Spleen (tissue), 11 donors: ENCODE measurements at regions not wholly inside any gene's neighbourhood (a gene's known extent, or its start where the extent isn't known, plus 50 kb on each side); places are given as distances from the start of the nearest gene placed in this dataset.

Experiments
- DNase-seq: peaks from one replicate; pipeline ENCODE4 v3.0.0-alpha.2; 2020
- H3K27ac ChIP-seq, 8 donors: fragments of 200-600 bp; sonication (generic) in 7 of 8; 1 replicate in 4 of 8; 2 replicates in 4 of 8; pipeline versions ENCODE4 v1.5.0 to v1.8.0; 2016 to 2021; ENCODE audit warnings: inconsistent platforms in 4 of 8, mild to moderate bottlenecking in 4 of 8, moderate library complexity in 1 of 8
- H3K27me3 ChIP-seq, 7 donors: fragments of 200-600 bp; sonication (generic) in 6 of 7; replicated peaks in 1 of 7; 1 replicate in 4 of 7; 2 replicates in 3 of 7; pipeline versions ENCODE4 v1.5.0 to v1.8.0; 2016 to 2021; ENCODE audit warnings: inconsistent platforms in 3 of 7, mild to moderate bottlenecking in 1 of 7
- H3K36me3 ChIP-seq, 6 donors: fragments of 200-600 bp; sonication (generic) in 5 of 6; 1 replicate in 4 of 6; 2 replicates in 2 of 6; pipeline versions ENCODE4 v1.5.0 to v1.8.0; 2016 to 2021; ENCODE audit warnings: inconsistent platforms in 2 of 6
- H3K4me1 ChIP-seq, 6 donors: fragments of 200-600 bp; sonication (generic) in 5 of 6; 1 replicate in 3 of 6; 2 replicates in 3 of 6; pipeline versions ENCODE4 v1.5.0 to v1.8.0; 2016 to 2021; ENCODE audit warnings: inconsistent platforms in 3 of 6
- H3K4me3 ChIP-seq, 8 donors: fragments of 200-600 bp; sonication (generic) in 7 of 8; 1 replicate in 4 of 8; 2 replicates in 4 of 8; pipeline versions ENCODE4 v1.5.0 to v1.8.0; 2016 to 2021; ENCODE audit warnings: inconsistent platforms in 4 of 8, mild to moderate bottlenecking in 4 of 8, moderate library complexity in 2 of 8
- H3K9me3 ChIP-seq, 8 donors: fragments of 200-600 bp; sonication (generic) in 7 of 8; 1 replicate in 4 of 8; 2 replicates in 4 of 8; pipeline versions ENCODE4 v1.5.0 to v1.8.0; 2016 to 2021; ENCODE audit warnings: inconsistent platforms in 4 of 8
- POLR2A ChIP-seq, 3 donors: fragments of 450-650 bp; IDR thresholded peaks; one replicate each; pipeline ENCODE4 v1.5.1; 2017; ENCODE audit warnings: antibody characterized with exemption in 3 of 3, mild to moderate bottlenecking in 1 of 3
- POLR2AphosphoS5 ChIP-seq, 3 donors: sonication (generic); formaldehyde crosslinking; IDR thresholded peaks; one replicate each; pipeline ENCODE4 v1.5.1; 2017; ENCODE audit warnings: antibody characterized with exemption in 3 of 3
- WGBS, 5 donors: extraction: QIAGEN DNeasy Blood & Tissue Kit in 3 of 5; methylation state at CpG; one replicate each; pipeline versions ENCODE4 v1.1.5 to v1.1.7; 2013 to 2018; 5-methylcytosine and 5-hydroxymethylcytosine counted together
- intact Hi-C: fragments of 100-400 bp; cut with DNase I; formaldehyde crosslinking; loops from one replicate; pipeline ENCODE4 v1.15.0; 2023; ENCODE audit warnings: low total_unique reads
- TF ChIP-seq, protein P1 (sequence below), 11 experiments: fragments of 200-600 bp in 7 of 11; fragments of 450-650 bp in 4 of 11; sonication (generic) in 4 of 11; IDR thresholded peaks in 8 of 11; conservative IDR thresholded peaks in 3 of 11; 1 replicate in 7 of 11; 2 replicates in 4 of 11; pipeline versions ENCODE4 v1.4.0 to v1.8.0; 2016 to 2021; ENCODE audit warnings: antibody characterized with exemption in 11 of 11, inconsistent platforms in 4 of 11, mild to moderate bottlenecking in 1 of 11
- donor health status: healthy with polysubstance abuse.
- donor health status: DM: no; HTN: no; CAD: no; lungs with moderate emphysema.
- donor health status: DM: no; HTN: no; CAD: no.
- donor health status: Bipolar disorder and iron deficiency.
- donor health status: healthy.
- donor health status: DM: no; HTN: no; CAD: no.
- donor health status: DM: yes; HTN: yes; CAD: no.

DNA sequence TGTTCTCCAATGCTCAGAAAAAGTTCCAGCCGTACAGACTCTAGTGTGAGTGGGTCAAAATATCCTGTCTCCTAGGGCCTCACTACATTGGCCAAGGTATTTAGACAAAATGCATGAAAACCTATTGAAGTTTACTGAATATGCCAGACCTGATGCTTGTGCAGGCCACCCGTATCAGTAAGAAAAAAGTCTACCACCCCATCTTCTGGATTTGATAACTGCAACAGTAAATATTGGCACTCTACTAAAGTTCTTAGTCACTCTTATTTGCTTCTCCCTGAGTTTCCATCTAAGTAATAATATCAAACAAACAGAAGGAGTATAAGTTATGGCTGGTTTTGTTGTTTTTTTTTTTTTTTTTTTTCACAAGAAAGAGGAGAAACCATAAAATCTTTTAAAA lies 627.7 kb upstream of the KLF4 start:
- H3K27ac ChIP-seq: no peak overlapping the region
- intact Hi-C loops: no loop called here
- no peaks in the 10 kb centered on the region for H3K36me3 ChIP-seq
- H3K9me3 ChIP-seq: peaks cover 0 to 1% (median 0%) of the 10 kb centered on the region in 8 donors
- no peaks in the 10 kb centered on the region for H3K4me1 ChIP-seq
- 83 to 99% (median 94%) methylated on average over 2 of the region's 2 CpGs for WGBS, 5 donors
- H3K27me3 ChIP-seq: no peaks in the 10 kb centered on the region
- no peak overlapping the region for H3K4me3 ChIP-seq
- no peak for TF ChIP-seq POLR2A (IDR thresholded peaks at IDR 0.05)
- TF ChIP-seq POLR2AphosphoS5 (IDR thresholded peaks at IDR 0.05): no peak
- TF ChIP-seq, protein P1, sequence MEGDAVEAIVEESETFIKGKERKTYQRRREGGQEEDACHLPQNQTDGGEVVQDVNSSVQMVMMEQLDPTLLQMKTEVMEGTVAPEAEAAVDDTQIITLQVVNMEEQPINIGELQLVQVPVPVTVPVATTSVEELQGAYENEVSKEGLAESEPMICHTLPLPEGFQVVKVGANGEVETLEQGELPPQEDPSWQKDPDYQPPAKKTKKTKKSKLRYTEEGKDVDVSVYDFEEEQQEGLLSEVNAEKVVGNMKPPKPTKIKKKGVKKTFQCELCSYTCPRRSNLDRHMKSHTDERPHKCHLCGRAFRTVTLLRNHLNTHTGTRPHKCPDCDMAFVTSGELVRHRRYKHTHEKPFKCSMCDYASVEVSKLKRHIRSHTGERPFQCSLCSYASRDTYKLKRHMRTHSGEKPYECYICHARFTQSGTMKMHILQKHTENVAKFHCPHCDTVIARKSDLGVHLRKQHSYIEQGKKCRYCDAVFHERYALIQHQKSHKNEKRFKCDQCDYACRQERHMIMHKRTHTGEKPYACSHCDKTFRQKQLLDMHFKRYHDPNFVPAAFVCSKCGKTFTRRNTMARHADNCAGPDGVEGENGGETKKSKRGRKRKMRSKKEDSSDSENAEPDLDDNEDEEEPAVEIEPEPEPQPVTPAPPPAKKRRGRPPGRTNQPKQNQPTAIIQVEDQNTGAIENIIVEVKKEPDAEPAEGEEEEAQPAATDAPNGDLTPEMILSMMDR (IDR thresholded peaks at IDR 0.05 in 8 of 11, conservative IDR thresholded peaks at IDR 0.05 in 3 of 11): no peak
- DNase-seq: no peak

DNA sequence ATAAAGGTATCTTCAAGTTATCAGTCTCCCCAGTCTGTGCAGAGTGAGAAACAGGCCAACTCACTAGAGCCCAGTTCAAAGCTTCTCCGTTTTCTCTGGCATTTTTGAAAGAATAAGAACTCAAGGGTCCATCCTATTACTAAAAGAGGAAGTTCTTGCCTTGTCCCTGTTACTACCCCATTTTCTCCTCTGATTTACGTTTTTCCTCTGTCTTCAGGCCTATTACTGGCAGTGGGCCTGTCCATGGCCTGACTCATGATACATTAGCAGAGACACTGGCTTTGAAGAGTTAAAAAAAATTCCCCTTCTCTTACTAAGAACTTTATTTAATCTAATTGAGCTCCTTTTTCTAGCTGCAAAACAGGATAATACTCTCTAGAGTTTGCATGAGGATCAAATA lies 624.0 kb upstream of the KLF4 start:
- Histone ChIP-seq H3K27ac (no peak overlapping the region), H3K4me3 (no peak overlapping the region), H3K27me3 (no peaks in the 10 kb centered on the region), H3K4me1 (no peaks in the 10 kb centered on the region), H3K9me3 (no peaks in the 10 kb centered on the region), H3K36me3 (no peaks in the 10 kb centered on the region)
- TF ChIP-seq POLR2A (IDR thresholded peaks at IDR 0.05): no peak
- TF ChIP-seq, protein P1 (IDR thresholded peaks at IDR 0.05 in 8 of 11, conservative IDR thresholded peaks at IDR 0.05 in 3 of 11): no peak
- 34 to 47% (median 40%) methylated on average over 2 of the region's 2 CpGs for WGBS, 5 donors
- intact Hi-C loops: no loop called here
- DNase-seq: no peak

DNA sequence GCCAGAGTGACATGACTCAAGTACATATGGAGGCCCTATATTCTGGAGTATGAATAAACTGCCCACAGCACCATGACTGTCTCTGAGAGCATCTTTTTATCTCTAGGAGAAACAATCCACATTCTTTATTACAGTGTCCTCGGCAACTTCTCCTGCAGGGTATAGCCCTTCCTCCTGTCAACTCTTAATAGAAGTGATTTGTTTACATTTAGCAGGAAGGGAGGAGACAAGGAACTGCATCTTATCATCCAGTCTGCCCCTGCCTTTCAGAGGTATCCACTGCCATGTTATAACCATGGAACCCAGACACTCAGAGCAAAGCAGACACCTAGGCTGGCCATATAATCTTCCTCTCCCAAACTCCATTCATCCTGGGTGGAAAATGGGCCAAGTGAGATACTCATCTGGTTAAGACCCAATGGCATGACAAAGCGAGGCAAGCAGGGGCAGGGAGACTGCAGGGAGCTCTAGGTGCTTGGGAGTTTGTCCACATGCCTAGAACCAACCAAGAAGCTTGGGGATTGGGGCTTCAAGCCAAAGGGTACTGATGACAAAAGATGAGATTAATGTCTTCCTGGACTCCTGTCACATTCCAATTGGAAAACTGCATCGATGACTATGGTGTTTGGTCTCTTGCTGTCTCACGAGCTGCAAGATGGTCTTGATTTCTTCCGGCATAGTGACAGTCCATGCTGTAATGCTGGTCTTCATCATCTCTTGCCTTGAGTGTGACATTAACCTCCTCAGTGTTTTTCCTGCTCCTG lies 620.5 kb upstream of the KLF4 start:
- H3K36me3 ChIP-seq: no peaks in the 10 kb centered on the region
- TF ChIP-seq, protein P1 (IDR thresholded peaks at IDR 0.05 in 8 of 11, conservative IDR thresholded peaks at IDR 0.05 in 3 of 11): no peak
- TF ChIP-seq POLR2A (IDR thresholded peaks at IDR 0.05): no peak
- TF ChIP-seq POLR2AphosphoS5 (IDR thresholded peaks at IDR 0.05): no peak
- H3K27ac ChIP-seq: no peak overlapping the region
- H3K4me1 ChIP-seq: no peaks in the 10 kb centered on the region
- H3K9me3 ChIP-seq: no peaks in the 10 kb centered on the region
- WGBS, 5 donors: 85 to 91% (median 86%) methylated on average over 5 of the region's 5 CpGs
- H3K27me3 ChIP-seq: no peaks in the 10 kb centered on the region
- H3K4me3 ChIP-seq: no peak overlapping the region
- intact Hi-C loops: no loop called here
- DNase-seq: no peak

DNA sequence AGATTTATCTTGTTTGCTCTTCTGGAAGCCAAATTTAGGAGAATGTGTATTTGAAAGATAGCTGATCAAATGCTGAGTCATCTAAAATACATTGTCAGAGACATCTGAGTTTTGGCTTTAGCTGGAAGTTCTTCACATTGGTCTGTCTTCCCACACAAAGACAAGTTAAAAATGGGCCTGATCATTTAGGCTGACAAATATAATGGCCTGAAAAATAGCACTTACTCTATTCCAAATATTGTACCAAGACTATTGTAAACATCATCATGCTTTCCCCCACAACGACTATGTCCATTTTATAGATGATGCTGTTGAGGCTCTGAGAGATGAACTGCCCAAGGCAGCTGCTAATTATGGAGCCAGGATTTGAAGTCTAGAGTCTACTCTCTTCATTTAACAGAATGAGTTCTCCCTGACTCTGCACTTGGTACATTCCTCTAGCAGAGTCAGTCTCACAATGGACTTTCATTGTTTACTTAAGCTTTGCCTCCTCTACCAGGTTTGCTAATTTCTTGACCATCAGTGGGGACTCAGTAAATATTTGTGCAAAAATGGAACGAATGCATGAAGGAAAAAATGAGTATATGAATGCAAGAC lies 619.4 kb upstream of the KLF4 start:
- WGBS, 5 donors: 60 to 83% (median 80%) methylated on average over 2 of the region's 2 CpGs
- Histone ChIP-seq H3K27ac (no peak overlapping the region), H3K36me3 (no peaks in the 10 kb centered on the region), H3K4me1 (no peaks in the 10 kb centered on the region), H3K27me3 (no peaks in the 10 kb centered on the region), H3K9me3 (no peaks in the 10 kb centered on the region), H3K4me3 (no peak overlapping the region)
- no peak for DNase-seq
- intact Hi-C loops: no loop called here
- TF ChIP-seq, protein P1 (IDR thresholded peaks at IDR 0.05 in 8 of 11, conservative IDR thresholded peaks at IDR 0.05 in 3 of 11): no peak
- TF ChIP-seq POLR2AphosphoS5 (IDR thresholded peaks at IDR 0.05) (no peak), POLR2A (IDR thresholded peaks at IDR 0.05) (no peak)
